Loucy (cell line): ENCODE measurements at regions not wholly inside any gene's neighbourhood (a gene's known extent, or its start where the extent isn't known, plus 50 kb on each side); places are given as distances from the start of the nearest gene placed in this dataset.

Experiments used
- H2AFZ ChIP-seq: fragments of 200-600 bp; sonication (generic); 2 replicates; pipeline ENCODE4 v1.6.0; 2016; ENCODE audit warnings: antibody characterized with exemption, mild to moderate bottlenecking, low read length, moderate library complexity
- H3F3A ChIP-seq: fragments of 200-600 bp; 2 replicates; pipeline ENCODE4 v1.6.0; 2016; ENCODE audit warnings: antibody characterized with exemption, low read depth, mild to moderate bottlenecking
- H3K27me3 ChIP-seq: fragments of 200-600 bp; sonication (generic); 2 replicates; pipeline ENCODE4 v1.6.1; 2014; ENCODE audit warnings: low read length, mild to moderate bottlenecking; ENCODE audit not compliant: insufficient read depth, poor library complexity, severe bottlenecking
- H3K36me3 ChIP-seq: fragments of 200-600 bp; sonication (generic); 2 replicates; pipeline ENCODE4 v1.6.1; 2016; ENCODE audit warnings: low read length; ENCODE audit not compliant: insufficient read depth
- H3K4me1 ChIP-seq: fragments of 200-600 bp; sonication (generic); 2 replicates; pipeline ENCODE4 v1.5.1; 2014; ENCODE audit warnings: low read length, mild to moderate bottlenecking; ENCODE audit not compliant: insufficient read depth, poor library complexity, severe bottlenecking
- H3K4me2 ChIP-seq: fragments of 200-600 bp; sonication (generic); 2 replicates; pipeline ENCODE4 v1.6.0; 2014; ENCODE audit warnings: antibody characterized with exemption, low read length, low read depth, mild to moderate bottlenecking; ENCODE audit not compliant: poor library complexity, severe bottlenecking
- H3K4me3 ChIP-seq: fragments of 200-600 bp; sonication (generic); 2 replicates; pipeline ENCODE4 v1.5.1; 2014; ENCODE audit warnings: low read length, mild to moderate bottlenecking, mixed read lengths; ENCODE audit not compliant: poor library complexity, severe bottlenecking
- H3K79me2 ChIP-seq: fragments of 200-600 bp; sonication (generic); 2 replicates; pipeline ENCODE4 v1.6.1; 2014; ENCODE audit warnings: low read length; ENCODE audit not compliant: insufficient read depth
- H3K9ac ChIP-seq: fragments of 200-600 bp; sonication (generic); 2 replicates; pipeline ENCODE4 v1.6.0; 2014; ENCODE audit warnings: mild to moderate bottlenecking, low read depth, low read length, moderate library complexity; ENCODE audit not compliant: poor library complexity, severe bottlenecking
- H3K9me2 ChIP-seq: fragments of 200-600 bp; sonication (generic); replicated peaks from 2 replicates; pipeline ENCODE4 v1.6.1; 2016; ENCODE audit warnings: low read depth, low read length, mixed read lengths
- H3K9me3 ChIP-seq: fragments of 200-600 bp; sonication (generic); 2 replicates; pipeline ENCODE4 v1.6.1; 2014; ENCODE audit warnings: mild to moderate bottlenecking, antibody characterized with exemption, low read length, low read depth; ENCODE audit not compliant: insufficient read depth
- H4K20me1 ChIP-seq: fragments of 200-600 bp; sonication (generic); 2 replicates; pipeline ENCODE4 v1.6.0; 2014; ENCODE audit warnings: antibody characterized with exemption, low read length, mild to moderate bottlenecking; ENCODE audit not compliant: insufficient read depth, poor library complexity, severe bottlenecking
- CTCF ChIP-seq: fragments of 200-600 bp; sonication (generic); conservative IDR thresholded peaks from 2 replicates; pipeline ENCODE4 v1.5.1; 2014; ENCODE audit warnings: mild to moderate bottlenecking, antibody characterized with exemption, low read length
- EZH2phosphoT487 ChIP-seq: fragments of 200-600 bp; IDR thresholded peaks from 2 replicates; pipeline ENCODE4 v1.6.1; 2018; ENCODE audit warnings: antibody characterized with exemption, mild to moderate bottlenecking, moderate library complexity, borderline replicate concordance

GRCh38 chr1:233516732-233517131 lies 97.2 kb upstream of the KCNK1 start:
- Histone ChIP-seq H3F3A (no peaks in the 10 kb centered on the region), H2AFZ (no peak overlapping the region), H3K9me3 (no peaks in the 10 kb centered on the region), H3K4me3 (no peak overlapping the region), H3K9me2 (no peaks in the 10 kb centered on the region), H3K79me2 (no peaks in the 10 kb centered on the region), H3K27me3 (peaks cover 23% of the 10 kb centered on the region), H3K36me3 (no peaks in the 10 kb centered on the region), H3K4me2 (no peak overlapping the region), H3K9ac (no peak overlapping the region), H3K4me1 (no peaks in the 10 kb centered on the region), H4K20me1 (no peaks in the 10 kb centered on the region)
- no peak for TF ChIP-seq CTCF
- no peak for TF ChIP-seq EZH2phosphoT487

GRCh38 chr1:233518344-233518743 lies 95.6 kb upstream of the KCNK1 start:
- Histone ChIP-seq H3K9me2 (no peaks in the 10 kb centered on the region), H3K4me1 (no peaks in the 10 kb centered on the region), H3K9me3 (no peaks in the 10 kb centered on the region), H3K9ac (no peak overlapping the region), H3F3A (no peaks in the 10 kb centered on the region), H3K36me3 (no peaks in the 10 kb centered on the region), H2AFZ (peak overlapping the region; percentile 87), H3K4me2 (peak overlapping the region; percentile 21), H4K20me1 (no peaks in the 10 kb centered on the region), H3K27me3 (peaks cover 32% of the 10 kb centered on the region), H3K4me3 (peak overlapping the region; percentile 16), H3K79me2 (no peaks in the 10 kb centered on the region)
- TF ChIP-seq CTCF: peak; percentile 94
- TF ChIP-seq EZH2phosphoT487: no peak

GRCh38 chr1:233520261-233521191 lies 93.4 kb upstream of the KCNK1 start:
- H3K36me3 ChIP-seq: no peaks in the 10 kb centered on the region
- H3K4me2 ChIP-seq: no peak overlapping the region

More at GRCh38 chr1:233520261-233521191, 93.4 kb upstream of the KCNK1 start:
- Histone ChIP-seq H4K20me1 (no peaks in the 10 kb centered on the region), H3K4me3 (no peak overlapping the region), H3K79me2 (no peaks in the 10 kb centered on the region), H3K9me2 (no peaks in the 10 kb centered on the region), H2AFZ (no peak overlapping the region), H3K9me3 (no peaks in the 10 kb centered on the region), H3K9ac (no peak overlapping the region), H3K4me1 (no peaks in the 10 kb centered on the region), H3K27me3 (peaks cover 42% of the 10 kb centered on the region), H3F3A (no peaks in the 10 kb centered on the region)
- no peak for TF ChIP-seq EZH2phosphoT487
